Colonic mucosa (tissue), 4 donors: ENCODE measurements at regions not wholly inside any gene's neighbourhood (a gene's known extent, or its start where the extent isn't known, plus 50 kb on each side); places are given as distances from the start of the nearest gene placed in this dataset.

ENCODE experiments used
- DNase-seq: peaks from one replicate; pipeline ENCODE4 v3.0.0-alpha.2; 2020
- H3K27ac ChIP-seq: fragments of 200-600 bp; one replicate; pipeline ENCODE4 v1.8.0; 2021
- H3K27me3 ChIP-seq: fragments of 200-600 bp; one replicate; pipeline ENCODE4 v1.8.0; 2021
- H3K36me3 ChIP-seq: fragments of 200-600 bp; one replicate; pipeline ENCODE4 v1.8.0; 2021
- H3K4me1 ChIP-seq: fragments of 200-600 bp; one replicate; pipeline ENCODE4 v1.8.0; 2021; ENCODE audit warnings: mild to moderate bottlenecking
- H3K4me3 ChIP-seq: fragments of 200-600 bp; one replicate; pipeline ENCODE4 v1.8.0; 2021
- H3K9ac ChIP-seq, 2 donors: one replicate each; pipeline ENCODE4 v1.7.0; 2013; ENCODE audit warnings: control low read depth in 2 of 2, low read depth in 2 of 2, low read length in 2 of 2
- H3K9me3 ChIP-seq: fragments of 200-600 bp; one replicate; pipeline ENCODE4 v1.8.0; 2021
- CTCF ChIP-seq: fragments of 200-600 bp; IDR thresholded peaks from one replicate; pipeline ENCODE4 v1.8.0; 2022; ENCODE audit warnings: antibody characterized with exemption, mild to moderate bottlenecking
- intact Hi-C: fragments of 100-400 bp; cut with DNase I; formaldehyde crosslinking; loops from one replicate; pipeline ENCODE4 v1.14.1; 2022
- donor health status: healthy.
- donor health status: DM: no; HTN: no; CAD: no.
- donor health status: DM: no; HTN: no; CAD: no.

- Histone ChIP-seq H3K9me3 (no peaks in the 10 kb centered on the region), H3K27ac (no peak overlapping the region), H3K4me1 (no peaks in the 10 kb centered on the region), H3K36me3 (no peaks in the 10 kb centered on the region), H3K9ac (no peak overlapping the region), H3K27me3 (no peaks in the 10 kb centered on the region), H3K4me3 (no peak overlapping the region)
- no peak for DNase-seq
- intact Hi-C loops: no loop called here
- TF ChIP-seq CTCF: no peak
Measured at GRCh38 chrX:25300994-25301393, 285.2 kb upstream of the ARX start.

GRCh38 chrX:25296850-25297249, 281.1 kb upstream of the ARX start:
- Histone ChIP-seq H3K4me3 (no peak overlapping the region), H3K9me3 (no peaks in the 10 kb centered on the region), H3K27me3 (no peaks in the 10 kb centered on the region), H3K27ac (no peak overlapping the region), H3K4me1 (no peaks in the 10 kb centered on the region), H3K9ac (no peak overlapping the region), H3K36me3 (no peaks in the 10 kb centered on the region)
- intact Hi-C loops: no loop called here
- no peak for TF ChIP-seq CTCF
- DNase-seq: no peak

DNA sequence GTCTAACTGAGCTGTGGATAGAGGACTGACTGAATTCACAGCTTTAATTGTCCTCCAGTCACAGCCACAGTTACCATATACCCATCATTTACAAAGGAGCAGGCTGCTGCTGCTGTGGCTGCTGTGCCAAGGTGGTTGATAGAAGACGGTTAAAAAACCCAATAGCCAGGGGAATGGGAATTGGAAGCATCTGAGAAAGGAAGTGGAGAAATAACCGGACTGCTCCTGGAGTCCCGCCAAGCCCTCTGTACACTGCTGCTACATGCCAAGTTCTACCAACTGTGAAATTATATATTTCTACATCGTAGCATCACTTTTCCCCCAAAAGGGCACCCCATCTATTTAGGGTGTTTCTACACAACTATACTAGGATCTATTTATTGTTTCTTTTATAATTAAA, 279.7 kb upstream of the ARX start:
- no peak for DNase-seq
- Histone ChIP-seq H3K4me3 (no peak overlapping the region), H3K27ac (no peak overlapping the region), H3K9ac (no peak overlapping the region), H3K9me3 (no peaks in the 10 kb centered on the region), H3K27me3 (no peaks in the 10 kb centered on the region), H3K4me1 (no peaks in the 10 kb centered on the region), H3K36me3 (no peaks in the 10 kb centered on the region)
- intact Hi-C loops: no loop called here
- TF ChIP-seq CTCF: no peak

- no peak for TF ChIP-seq CTCF
- intact Hi-C loops: no loop called here
- Histone ChIP-seq H3K27me3 (no peaks in the 10 kb centered on the region), H3K9ac (no peak overlapping the region), H3K4me3 (no peak overlapping the region), H3K27ac (no peak overlapping the region), H3K4me1 (no peaks in the 10 kb centered on the region), H3K9me3 (no peaks in the 10 kb centered on the region), H3K36me3 (no peaks in the 10 kb centered on the region)
- DNase-seq: no peak
Measured at GRCh38 chrX:25290132-25290531, 274.4 kb upstream of the ARX start.

- Histone ChIP-seq H3K9me3 (no peaks in the 10 kb centered on the region), H3K27ac (no peak overlapping the region), H3K36me3 (no peaks in the 10 kb centered on the region), H3K4me3 (no peak overlapping the region), H3K9ac (no peak overlapping the region), H3K27me3 (no peaks in the 10 kb centered on the region), H3K4me1 (no peaks in the 10 kb centered on the region)
- TF ChIP-seq CTCF: no peak
- intact Hi-C loops: no loop called here
- no peak for DNase-seq
Measured at GRCh38 chrX:25288676-25289075, 272.9 kb upstream of the ARX start.

DNA sequence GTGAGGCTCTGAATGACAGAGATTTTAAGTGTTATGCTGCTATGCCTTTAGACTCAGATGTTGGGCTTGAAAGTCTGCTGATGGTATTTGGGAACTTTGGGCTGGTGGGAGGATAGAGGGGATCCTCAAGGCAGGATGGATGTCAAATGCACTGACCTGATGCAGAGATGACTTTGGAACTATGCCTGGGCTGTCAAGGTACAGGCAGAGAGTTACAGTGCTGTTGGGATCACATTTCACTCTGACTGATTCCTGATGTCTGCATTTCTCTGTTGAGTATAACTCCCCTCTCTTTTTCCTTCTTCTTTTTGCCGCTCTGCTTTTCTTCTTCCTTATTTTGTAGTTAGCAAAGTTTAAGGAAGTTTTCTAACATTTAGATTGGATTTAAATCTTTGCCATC, 271.8 kb upstream of the ARX start:
- no peak for TF ChIP-seq CTCF
- Histone ChIP-seq H3K4me1 (no peaks in the 10 kb centered on the region), H3K27me3 (no peaks in the 10 kb centered on the region), H3K9me3 (no peaks in the 10 kb centered on the region), H3K9ac (no peak overlapping the region), H3K4me3 (no peak overlapping the region), H3K36me3 (no peaks in the 10 kb centered on the region), H3K27ac (no peak overlapping the region)
- intact Hi-C loops: no loop called here
- no peak for DNase-seq
